Heart left ventricle (tissue), 13 donors: ENCODE measurements at regions not wholly inside any gene's neighbourhood (a gene's known extent, or its start where the extent isn't known, plus 50 kb on each side); places are given as distances from the start of the nearest gene placed in this dataset.

Experiments
- CTCF ChIP-seq, 12 donors: fragments of 200-600 bp; sonication (generic) in 4 of 12; IDR thresholded peaks; one replicate each; pipeline versions ENCODE4 v1.5.0 to v1.8.0; 2018 to 2022; ENCODE audit warnings: antibody characterized with exemption in 12 of 12, mild to moderate bottlenecking in 5 of 12
- POLR2A ChIP-seq, 2 donors: fragments of 450-650 bp; IDR thresholded peaks; one replicate each; pipeline ENCODE4 v1.6.1; 2017; ENCODE audit warnings: antibody characterized with exemption in 2 of 2, mild to moderate bottlenecking in 2 of 2, moderate library complexity in 2 of 2
- donor health status: ischemic (EF 13 %, LVEDD 7.1; RV severe dilation, severe dysfunction).
- donor health status: DM: no; HTN: yes; CAD: no.
- donor health status: DM: no; HTN: no; CAD: no.
- donor health status: ischemic (EF 25% LVEDD 6.9; RV normal size, moderate dysfunction).
- donor health status: ischemic (EF 25% LVEDD 5.7; RV mildly dilated, moderate dysfunction).
- donor health status: ischemic (EF 35%, LVEDD 5.7; RV mildly dilated, moderate dysfunction).
- donor health status: nonischemic (EF 11% LVEDD 7.7; RV severe dilation, severe dysfunction).
- donor health status: DM: yes; HTN: yes; CAD: no.
- donor health status: PGD.
- donor health status: ischemic (EF 29% LVEDD 5.4; RV normal size, mild dysfunction).
- donor health status: nonischemic (EF 23%, LVEDD 6.1; RV moderate dilation, normal function).

GRCh38 chr1:30159015-30159414 lies 564.4 kb downstream of the MATN1 start:
- TF ChIP-seq CTCF (IDR thresholded peaks at IDR 0.05) (no peak), POLR2A (IDR thresholded peaks at IDR 0.05) (no peak)
